HG02943 (cell line): ENCODE measurements at regions not wholly inside any gene's neighbourhood (a gene's known extent, or its start where the extent isn't known, plus 50 kb on each side); places are given as distances from the start of the nearest gene placed in this dataset.
A peak's percentile ranks its signal among the peaks of the same experiment; 100 is the strongest.

Experiments used
- ATAC-seq: cut with Tn5 transposase; IDR thresholded peaks from one replicate; pipeline ENCODE4 v1.9.1; 2021; ENCODE audit warnings: mild to moderate bottlenecking, low read depth, moderate library complexity; ENCODE audit not compliant: unreplicated experiment

GRCh38 chr11:122248939-122249338 is 132.9 kb upstream of the BLID start:
- no peak for ATAC-seq

- ATAC-seq, result no peak
Observed at GRCh38 chr11:122248131-122248530, 132.1 kb upstream of the BLID start.

GRCh38 chr11:122246874-122247273 is 130.9 kb upstream of the BLID start:
- no peak for ATAC-seq

- no peak for ATAC-seq
Observed at GRCh38 chr11:122242731-122243130, 126.7 kb upstream of the BLID start.

- ATAC-seq, result no peak
Observed at GRCh38 chr11:122241566-122241965, 125.6 kb upstream of the BLID start.

GRCh38 chr11:122240638-122241037 is 124.6 kb upstream of the BLID start:
- ATAC-seq, result no peak

GRCh38 chr11:122235615-122236014 is 119.6 kb upstream of the BLID start:
- ATAC-seq, result no peak

- no peak for ATAC-seq
Observed at GRCh38 chr11:122234780-122235179, 118.8 kb upstream of the BLID start.

- ATAC-seq, result no peak
Observed at GRCh38 chr11:122234257-122234656, 118.2 kb upstream of the BLID start.

GRCh38 chr11:122232985-122233384 is 117.0 kb upstream of the BLID start:
- ATAC-seq, result no peak

GRCh38 chr11:122230385-122230755 is 114.4 kb upstream of the BLID start:
- ATAC-seq, result no peak

GRCh38 chr11:122229481-122230384 is 113.7 kb upstream of the BLID start:
- ATAC-seq, result no peak

- no peak for ATAC-seq
Observed at GRCh38 chr11:122229078-122229477, 113.1 kb upstream of the BLID start.

- ATAC-seq, result no peak
Observed at GRCh38 chr11:122226810-122227379, 110.9 kb upstream of the BLID start.

GRCh38 chr11:122224867-122225266 is 108.9 kb upstream of the BLID start:
- no peak for ATAC-seq

- no peak for ATAC-seq
Observed at GRCh38 chr11:122220321-122220720, 104.3 kb upstream of the BLID start.

- ATAC-seq, result no peak
Observed at GRCh38 chr11:122219791-122220190, 103.8 kb upstream of the BLID start.

- ATAC-seq, result peak; percentile 79
Observed at GRCh38 chr11:122215244-122215992, 99.4 kb upstream of the BLID start.

GRCh38 chr11:122214567-122214966 is 98.6 kb upstream of the BLID start:
- no peak for ATAC-seq

GRCh38 chr11:122214080-122214479 is 98.1 kb upstream of the BLID start:
- no peak for ATAC-seq

- ATAC-seq, result no peak
Observed at GRCh38 chr11:122213171-122213570, 97.2 kb upstream of the BLID start.
